ENCODE measurements at regions not wholly inside any gene's neighbourhood (a gene's known extent, or its start where the extent isn't known, plus 50 kb on each side); places are given as distances from the start of the nearest gene placed in this dataset.
"Not testable (repeated sequence)": the region's sequence is repeated elsewhere in the genome, so short reads cannot be mapped to it uniquely, and the experiment has no call there.

GRCh38 chr1:189764391-189765320 lies 713.0 kb downstream of the BRINP3 start:
- Mint-ChIP-seq H3K4me1 (no peaks in the 10 kb centered on the region), H3K27ac (no peak overlapping the region), H3K36me3 (no peaks in the 10 kb centered on the region), H3K4me3 (no peak overlapping the region), H3K27me3 (ENCODE audit: low read depth in 3 of 3) (peaks cover 0 to 1% (median 0%) of the 10 kb centered on the region in 3 donors), H3K9me3 (peaks cover 12 to 69% (median 41%) of the 10 kb centered on the region in 6 donors)
- no peak for DNase-seq

GRCh38 chr1:189769448-189769847 lies 708.2 kb downstream of the BRINP3 start:
- Mint-ChIP-seq H3K4me1 (no peaks in the 10 kb centered on the region), H3K27ac (no peak overlapping the region), H3K4me3 (no peak overlapping the region), H3K36me3 (no peaks in the 10 kb centered on the region), H3K27me3 (ENCODE audit: low read depth in 3 of 3) (peaks cover 0 to 1% (median 0%) of the 10 kb centered on the region in 3 donors), H3K9me3 (peaks cover 21 to 57% (median 41%) of the 10 kb centered on the region in 6 donors)
- no peak for DNase-seq

- Mint-ChIP-seq H3K9me3 (peaks cover 13 to 47% (median 32%) of the 10 kb centered on the region in 6 donors), H3K4me3 (no peak overlapping the region), H3K36me3 (no peaks in the 10 kb centered on the region), H3K27me3 (ENCODE audit: low read depth in 3 of 3) (peaks cover 0 to 2% (median 0%) of the 10 kb centered on the region in 3 donors), H3K4me1 (no peaks in the 10 kb centered on the region), H3K27ac (no peak overlapping the region)
- no peak for DNase-seq
Measured at GRCh38 chr1:189774721-189775287, 702.9 kb downstream of the BRINP3 start.

- peaks cover 0 to 2% (median 0%) of the 10 kb centered on the region in 3 donors for H3K36me3 Mint-ChIP-seq
- no peak overlapping the region for H3K4me3 Mint-ChIP-seq
- no peak overlapping the region for H3K27ac Mint-ChIP-seq
- H3K27me3 Mint-ChIP-seq (ENCODE audit: low read depth in 3 of 3), result peaks cover 0 to 2% (median 0%) of the 10 kb centered on the region in 3 donors
- DNase-seq, result no peak
- peaks cover 10 to 48% (median 34%) of the 10 kb centered on the region in 6 donors for H3K9me3 Mint-ChIP-seq
- H3K4me1 Mint-ChIP-seq, result no peaks in the 10 kb centered on the region
Measured at GRCh38 chr1:189775343-189775742, 702.3 kb downstream of the BRINP3 start.

- peaks cover 10 to 54% (median 30%) of the 10 kb centered on the region in 6 donors for H3K9me3 Mint-ChIP-seq
- peaks cover 0 to 4% (median 0%) of the 10 kb centered on the region in 3 donors for H3K36me3 Mint-ChIP-seq
- H3K27ac Mint-ChIP-seq, result no peak overlapping the region
- no peak for DNase-seq
- H3K4me1 Mint-ChIP-seq, result no peaks in the 10 kb centered on the region
- H3K4me3 Mint-ChIP-seq, result no peak overlapping the region
- H3K27me3 Mint-ChIP-seq (ENCODE audit: low read depth in 3 of 3), result peaks cover 0 to 2% (median 0%) of the 10 kb centered on the region in 3 donors
Measured at GRCh38 chr1:189779034-189779433, 698.6 kb downstream of the BRINP3 start.

GRCh38 chr1:189782295-189782694 lies 695.4 kb downstream of the BRINP3 start:
- Mint-ChIP-seq H3K4me3 (no peak overlapping the region), H3K4me1 (no peaks in the 10 kb centered on the region), H3K27me3 (ENCODE audit: low read depth in 3 of 3) (peaks cover 0 to 2% (median 0%) of the 10 kb centered on the region in 3 donors), H3K36me3 (peaks cover 0 to 4% (median 0%) of the 10 kb centered on the region in 3 donors), H3K27ac (no peak overlapping the region), H3K9me3 (peaks cover 8 to 52% (median 24%) of the 10 kb centered on the region in 6 donors)
- DNase-seq, result no peak

- Mint-ChIP-seq H3K27me3 (ENCODE audit: low read depth in 3 of 3) (peaks cover 0 to 2% (median 0%) of the 10 kb centered on the region in 3 donors), H3K4me1 (no peaks in the 10 kb centered on the region), H3K4me3 (no peak overlapping the region), H3K27ac (no peak overlapping the region), H3K36me3 (peaks cover 0 to 4% (median 0%) of the 10 kb centered on the region in 3 donors), H3K9me3 (peaks cover 8 to 49% (median 25%) of the 10 kb centered on the region in 6 donors)
- no peak for DNase-seq
Measured at GRCh38 chr1:189783456-189783855, 694.2 kb downstream of the BRINP3 start.

- DNase-seq, result no peak
Measured at GRCh38 chr1:189786761-189787160, 690.9 kb downstream of the BRINP3 start.

GRCh38 chr1:189787201-189787600 lies 690.5 kb downstream of the BRINP3 start:
- H3K4me3 Mint-ChIP-seq, result no peak overlapping the region
- H3K36me3 Mint-ChIP-seq, result no peaks in the 10 kb centered on the region
- no peaks in the 10 kb centered on the region for H3K27me3 Mint-ChIP-seq (ENCODE audit: low read depth in 3 of 3)
- no peaks in the 10 kb centered on the region for H3K4me1 Mint-ChIP-seq
- no peak overlapping the region for H3K27ac Mint-ChIP-seq
- peaks cover 14 to 42% (median 27%) of the 10 kb centered on the region in 6 donors for H3K9me3 Mint-ChIP-seq
- no peak for DNase-seq

More at GRCh38 chr1:189786761-189787160, 690.9 kb downstream of the BRINP3 start:
- no peaks in the 10 kb centered on the region for H3K36me3 Mint-ChIP-seq
- peaks cover 14 to 44% (median 29%) of the 10 kb centered on the region in 6 donors for H3K9me3 Mint-ChIP-seq
- H3K4me3 Mint-ChIP-seq, result no peak overlapping the region
- no peak overlapping the region for H3K27ac Mint-ChIP-seq
- H3K4me1 Mint-ChIP-seq, result no peaks in the 10 kb centered on the region
- no peaks in the 10 kb centered on the region for H3K27me3 Mint-ChIP-seq (ENCODE audit: low read depth in 3 of 3)

GRCh38 chr1:189790335-189790734 lies 687.3 kb downstream of the BRINP3 start:
- Mint-ChIP-seq H3K9me3 (peaks cover 16 to 54% (median 33%) of the 10 kb centered on the region in 6 donors), H3K27me3 (ENCODE audit: low read depth in 3 of 3) (peaks cover 0 to 1% (median 0%) of the 10 kb centered on the region in 3 donors), H3K4me1 (no peaks in the 10 kb centered on the region), H3K36me3 (no peaks in the 10 kb centered on the region), H3K27ac (no peak overlapping the region), H3K4me3 (no peak overlapping the region)
- no peak for DNase-seq

- Mint-ChIP-seq H3K9me3 (peaks cover 13 to 52% (median 23%) of the 10 kb centered on the region in 6 donors), H3K27ac (no peak overlapping the region), H3K36me3 (no peaks in the 10 kb centered on the region), H3K4me3 (no peak overlapping the region), H3K27me3 (ENCODE audit: low read depth in 3 of 3) (no peaks in the 10 kb centered on the region), H3K4me1 (no peaks in the 10 kb centered on the region)
- DNase-seq, result no peak
Measured at GRCh38 chr1:189803364-189803763, 674.3 kb downstream of the BRINP3 start.

GRCh38 chr1:189804352-189804751 lies 673.3 kb downstream of the BRINP3 start:
- Mint-ChIP-seq H3K4me3 (no peak overlapping the region), H3K9me3 (peaks cover 17 to 51% (median 26%) of the 10 kb centered on the region in 6 donors)
- DNase-seq, result no peak

GRCh38 chr1:189805735-189806134 lies 671.9 kb downstream of the BRINP3 start:
- Mint-ChIP-seq H3K9me3 (peaks cover 14 to 52% (median 27%) of the 10 kb centered on the region in 6 donors), H3K4me3 (no peak overlapping the region)
- no peak for DNase-seq

More at GRCh38 chr1:189804352-189804751, 673.3 kb downstream of the BRINP3 start:
- no peaks in the 10 kb centered on the region for H3K27me3 Mint-ChIP-seq (ENCODE audit: low read depth in 3 of 3)
- H3K4me1 Mint-ChIP-seq, result no peaks in the 10 kb centered on the region
- H3K36me3 Mint-ChIP-seq, result no peaks in the 10 kb centered on the region
- no peak overlapping the region for H3K27ac Mint-ChIP-seq

GRCh38 chr1:189810639-189811038 lies 667.0 kb downstream of the BRINP3 start:
- not testable (repeated sequence) for H3K4me3 Mint-ChIP-seq; H3K36me3 Mint-ChIP-seq; DNase-seq; H3K4me1 Mint-ChIP-seq; H3K27ac Mint-ChIP-seq; H3K27me3 Mint-ChIP-seq (ENCODE audit: low read depth in 3 of 3)
- H3K9me3 Mint-ChIP-seq, result peaks cover 13 to 40% (median 20%) of the 10 kb centered on the region in 6 donors

More at GRCh38 chr1:189805735-189806134, 671.9 kb downstream of the BRINP3 start:
- Mint-ChIP-seq H3K4me1 (no peaks in the 10 kb centered on the region), H3K36me3 (no peaks in the 10 kb centered on the region), H3K27me3 (ENCODE audit: low read depth in 3 of 3) (no peaks in the 10 kb centered on the region), H3K27ac (no peak overlapping the region)
